GM19324 (cell line): ENCODE measurements at regions not wholly inside any gene's neighbourhood (a gene's known extent, or its start where the extent isn't known, plus 50 kb on each side); places are given as distances from the start of the nearest gene placed in this dataset.

Source experiments
- ATAC-seq: cut with Tn5 transposase; IDR thresholded peaks from one replicate; pipeline ENCODE4 v1.9.1; 2021; ENCODE audit warnings: mild to moderate bottlenecking, moderate library complexity; ENCODE audit not compliant: unreplicated experiment, low FRiP score

- ATAC-seq = no peak
These were observed 123.9 kb upstream of the SASH1 start for GRCh38 chr6:148218542-148219258.

GRCh38 chr6:148221196-148221979, 121.2 kb upstream of the SASH1 start:
- ATAC-seq = no peak

DNA sequence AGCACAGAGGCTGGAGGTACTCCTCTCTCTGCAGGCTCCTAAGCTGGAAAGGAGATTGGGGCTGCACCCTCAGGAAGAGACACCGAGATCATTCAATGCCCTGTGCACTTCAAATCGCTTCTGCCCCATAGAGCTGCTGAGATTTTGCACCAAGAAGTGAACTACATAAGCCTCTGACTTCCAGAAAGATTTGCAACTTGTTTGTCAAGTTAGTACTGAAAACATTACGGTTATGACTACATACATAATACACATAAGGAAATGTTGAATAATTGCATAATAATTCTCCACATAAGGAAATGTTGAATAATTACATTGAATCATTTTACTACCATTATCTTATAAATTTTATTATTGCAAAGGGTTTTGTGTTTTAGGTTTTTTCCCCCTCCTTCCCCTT, 120.3 kb upstream of the SASH1 start:
- no peak for ATAC-seq

GRCh38 chr6:148222846-148223245, 119.8 kb upstream of the SASH1 start:
- ATAC-seq = no peak

GRCh38 chr6:148223424-148223842, 119.2 kb upstream of the SASH1 start:
- ATAC-seq = no peak

GRCh38 chr6:148225871-148226270, 116.8 kb upstream of the SASH1 start:
- no peak for ATAC-seq

DNA sequence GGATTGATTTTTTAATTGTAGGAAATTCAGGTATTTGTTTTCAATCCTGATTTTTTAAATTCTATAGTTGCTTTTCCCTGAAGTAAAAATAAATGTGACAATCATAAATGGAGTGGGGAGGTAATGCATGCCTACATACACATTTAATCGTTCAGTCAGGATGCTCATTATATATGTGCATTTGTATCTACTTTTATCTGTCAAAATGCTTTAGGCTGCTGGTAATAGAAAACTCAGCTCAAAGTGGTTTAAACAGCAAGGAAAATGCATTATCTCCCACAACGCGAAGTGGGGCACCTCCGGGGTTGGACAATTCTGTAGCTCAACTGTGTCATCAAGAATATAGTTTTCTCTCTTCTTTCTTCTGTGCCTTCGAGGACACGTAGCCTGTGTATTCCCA, 116.4 kb upstream of the SASH1 start:
- no peak for ATAC-seq

DNA sequence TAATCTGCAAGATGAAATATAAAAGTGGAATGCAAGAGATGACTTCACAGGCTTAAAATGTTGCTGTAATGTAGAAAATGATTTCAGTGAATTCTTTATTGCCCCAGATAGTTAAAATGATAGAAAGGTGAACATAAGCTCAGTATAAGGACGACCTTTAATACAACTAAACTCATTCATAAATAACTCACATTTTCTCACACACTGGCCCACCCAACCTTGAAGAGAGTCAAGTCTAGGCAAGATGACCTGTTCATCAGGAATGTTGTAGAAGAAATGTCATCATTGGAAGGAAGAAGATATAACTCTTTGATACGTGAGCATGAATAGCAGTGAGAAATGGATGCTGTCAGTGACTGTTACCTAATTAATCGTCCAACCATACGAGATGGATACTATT, 111.1 kb upstream of the SASH1 start:
- ATAC-seq = no peak

- no peak for ATAC-seq
These were observed 107.2 kb upstream of the SASH1 start for GRCh38 chr6:148235446-148235845.

DNA sequence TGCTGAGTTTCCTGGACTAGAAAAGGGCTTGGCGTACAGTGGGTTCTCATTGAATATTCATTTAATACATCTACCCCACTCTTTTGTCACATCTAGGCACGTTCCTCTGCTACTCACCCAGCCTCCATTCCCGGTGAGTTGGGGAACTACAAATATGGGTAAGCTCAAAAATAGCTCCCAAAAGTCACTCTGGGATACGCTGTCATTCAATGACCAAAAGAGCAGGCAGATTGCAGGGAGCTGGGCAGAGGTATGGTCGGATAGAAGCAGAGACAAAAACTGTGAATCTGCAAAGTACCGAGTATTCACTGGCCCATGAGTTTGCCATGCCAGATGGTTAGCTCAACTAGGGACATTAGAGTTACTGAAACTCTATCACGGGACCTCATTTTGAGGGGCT, 103.9 kb upstream of the SASH1 start:
- no peak for ATAC-seq

DNA sequence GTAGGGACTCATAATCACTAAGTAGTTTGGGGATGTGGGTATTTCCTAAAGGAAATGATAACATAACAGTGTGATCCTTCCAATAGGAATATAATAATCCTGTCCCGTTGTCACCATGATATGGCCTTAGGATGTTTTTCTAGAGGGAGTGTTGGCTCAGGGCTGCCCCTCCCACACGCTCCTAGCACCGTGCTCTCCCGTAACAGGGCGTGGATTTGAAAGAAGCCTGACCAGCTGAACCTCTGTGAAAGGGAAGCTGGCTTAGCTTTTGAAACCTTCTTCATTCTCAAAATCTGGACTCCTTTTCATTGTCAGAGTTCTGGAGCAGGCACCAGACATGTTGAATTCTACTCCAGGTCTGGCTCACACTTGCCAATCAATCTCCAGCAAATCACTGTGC, 103.4 kb upstream of the SASH1 start:
- ATAC-seq = no peak

- no peak for ATAC-seq
These were observed 102.7 kb upstream of the SASH1 start for GRCh38 chr6:148239801-148240460.

GRCh38 chr6:148240461-148240840, 102.2 kb upstream of the SASH1 start:
- ATAC-seq = no peak

DNA sequence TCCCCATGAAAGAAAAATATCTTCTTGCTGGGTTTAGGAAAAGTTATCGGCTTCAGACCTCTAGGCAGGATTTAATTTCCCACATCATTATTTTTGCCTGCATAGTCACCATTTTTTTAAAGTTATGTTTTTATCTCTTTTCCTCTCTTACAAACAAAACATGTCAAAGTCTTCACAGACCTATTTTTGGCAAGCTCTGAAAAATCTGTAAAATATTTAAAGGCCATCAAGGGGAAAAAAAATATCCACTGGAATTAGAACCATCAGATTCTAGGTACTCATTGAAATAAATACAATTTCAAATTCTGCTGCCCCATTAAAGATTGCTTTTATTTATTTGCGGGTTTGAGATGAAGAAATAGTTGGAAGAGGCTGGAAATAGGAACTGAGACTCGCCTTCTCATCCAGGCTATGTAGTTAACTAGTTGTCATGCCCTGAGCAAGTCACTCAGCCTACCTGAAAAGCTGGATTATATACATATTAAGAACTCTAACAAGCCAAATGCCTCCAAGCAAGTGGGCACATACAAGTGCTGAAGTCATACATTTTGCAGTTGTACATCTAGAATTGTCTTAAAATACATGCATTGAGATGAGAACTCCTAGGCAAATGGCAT, 101.7 kb upstream of the SASH1 start:
- ATAC-seq = no peak

DNA sequence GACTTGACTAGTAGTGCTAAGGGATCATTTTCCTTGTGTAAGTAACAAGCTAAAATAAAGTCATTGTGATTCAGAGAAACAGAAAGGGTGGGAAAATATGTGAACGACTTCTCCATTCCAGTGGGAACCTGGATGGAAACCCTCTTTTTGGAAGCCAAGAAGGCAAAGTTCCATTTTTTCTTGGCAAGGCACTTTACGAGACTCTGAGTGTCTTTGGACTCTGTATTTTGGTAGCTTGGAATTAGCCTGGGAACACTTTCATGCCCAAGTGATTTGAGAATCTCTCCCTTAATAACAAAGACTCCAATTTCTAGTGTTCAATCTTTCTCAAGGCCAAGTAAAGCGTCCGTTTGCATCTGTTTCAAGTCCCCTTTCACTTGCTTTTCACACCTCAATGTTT, 100.5 kb upstream of the SASH1 start:
- no peak for ATAC-seq

GRCh38 chr6:148244217-148244935, 98.3 kb upstream of the SASH1 start:
- no peak for ATAC-seq

- no peak for ATAC-seq
These were observed 95.1 kb upstream of the SASH1 start for GRCh38 chr6:148247386-148248063.

DNA sequence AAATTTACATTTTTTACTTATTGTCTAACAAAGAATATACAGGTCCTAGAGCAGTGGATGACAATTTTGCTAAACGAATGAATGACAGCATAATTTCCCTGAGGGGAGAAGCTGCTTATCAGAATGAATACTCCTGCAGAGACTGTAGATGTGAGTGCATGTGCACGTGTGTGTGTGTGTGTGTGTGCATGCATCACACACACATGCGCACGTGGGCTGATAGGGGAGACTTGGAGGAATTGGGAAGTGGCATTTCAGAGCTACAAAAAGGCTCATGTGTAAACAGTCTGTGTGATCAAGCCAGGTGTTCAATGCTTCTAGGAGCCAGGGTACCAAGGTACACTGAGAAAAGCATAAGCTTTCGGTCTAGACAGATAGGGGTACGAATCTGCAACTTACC, 93.5 kb upstream of the SASH1 start:
- no peak for ATAC-seq

- ATAC-seq = no peak
These were observed 92.8 kb upstream of the SASH1 start for GRCh38 chr6:148249679-148250375.
